NOMO-1 treated with DMSO at 0.1 percent for 48 hours (cell line): ENCODE measurements at regions not wholly inside any gene's neighbourhood (a gene's known extent, or its start where the extent isn't known, plus 50 kb on each side); places are given as distances from the start of the nearest gene placed in this dataset.

Experiments used
- DNase-seq: peaks from one replicate; lab custom pipeline; 2025; ENCODE audit not compliant: unreplicated experiment; lab: John Stamatoyannopoulos, UW

DNA sequence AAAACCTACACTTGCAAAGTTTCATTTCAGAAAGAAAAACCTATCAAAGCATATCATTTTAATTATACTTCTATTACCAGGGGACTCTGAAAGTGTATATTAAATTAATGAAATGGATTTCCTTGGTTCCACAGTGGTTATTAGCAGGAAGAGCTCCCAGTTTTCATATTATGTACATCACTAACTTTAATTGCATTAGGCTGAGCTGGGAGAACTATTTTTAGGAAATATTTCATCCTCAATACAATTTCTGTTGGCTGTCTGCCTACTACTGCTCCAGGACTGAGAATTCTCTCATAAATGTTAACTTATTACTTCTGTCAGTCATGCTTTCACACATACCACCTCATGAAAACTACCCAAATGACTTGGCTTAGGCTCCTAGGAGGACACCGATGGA is 301.4 kb downstream of the CMPK2 start:
- DNase-seq, result no peak

DNA sequence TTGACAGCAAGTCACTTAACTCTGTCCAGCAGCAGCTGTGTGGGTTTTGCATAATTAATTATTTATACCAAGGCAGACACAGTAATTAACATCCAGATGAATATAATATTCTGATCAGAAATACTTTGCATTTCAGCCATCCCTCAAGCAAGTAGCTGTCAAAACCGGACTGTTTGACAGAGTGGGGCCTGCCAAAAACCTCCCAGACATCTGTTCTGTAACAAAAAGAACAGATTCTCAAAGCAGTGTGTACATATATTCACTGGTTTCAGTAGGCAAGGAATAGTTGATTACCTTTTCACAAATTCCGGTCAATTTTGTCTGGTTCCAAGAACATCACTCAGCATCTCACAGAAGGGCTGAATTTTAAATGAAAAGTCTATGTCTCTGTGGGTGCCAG is 291.6 kb downstream of the CMPK2 start:
- no peak for DNase-seq

DNA sequence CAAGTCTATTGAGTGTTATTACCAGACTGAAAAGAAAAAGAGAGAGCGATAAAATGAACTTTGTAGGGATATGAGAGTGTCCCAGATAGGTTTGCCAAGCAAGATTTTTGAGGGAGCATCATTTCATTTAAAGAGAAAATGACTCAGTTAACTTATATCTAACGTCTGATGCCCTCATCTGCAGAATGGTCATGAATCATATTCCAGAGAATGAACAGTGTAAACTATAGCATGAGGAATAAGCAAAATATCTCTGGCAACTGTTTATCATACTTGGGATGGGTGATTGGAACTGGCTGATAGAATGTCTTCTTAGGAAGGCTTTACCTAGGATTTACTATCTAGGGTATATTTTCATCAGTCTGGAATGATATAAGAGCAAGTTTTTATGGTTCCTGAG is 289.4 kb downstream of the CMPK2 start:
- DNase-seq, result no peak

DNA sequence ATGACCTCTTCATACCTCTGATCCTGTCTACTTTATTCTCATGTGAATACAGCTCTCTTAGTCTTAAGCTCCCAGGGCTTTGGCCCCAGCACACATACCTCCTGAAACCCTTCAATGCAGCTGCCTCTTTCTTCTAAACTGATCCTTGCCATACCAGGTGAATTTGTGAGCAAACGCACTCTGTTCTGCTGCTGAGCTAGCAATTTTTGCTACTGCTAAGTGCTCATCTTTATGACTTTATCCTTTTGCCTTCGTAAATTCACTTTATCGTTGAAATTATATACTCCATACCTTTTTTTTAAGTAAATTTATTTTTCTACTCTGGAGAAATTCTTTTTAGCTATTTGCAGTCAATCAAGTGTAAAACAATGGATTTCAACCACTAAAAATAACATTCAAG is 287.7 kb downstream of the CMPK2 start:
- DNase-seq, result no peak

DNA sequence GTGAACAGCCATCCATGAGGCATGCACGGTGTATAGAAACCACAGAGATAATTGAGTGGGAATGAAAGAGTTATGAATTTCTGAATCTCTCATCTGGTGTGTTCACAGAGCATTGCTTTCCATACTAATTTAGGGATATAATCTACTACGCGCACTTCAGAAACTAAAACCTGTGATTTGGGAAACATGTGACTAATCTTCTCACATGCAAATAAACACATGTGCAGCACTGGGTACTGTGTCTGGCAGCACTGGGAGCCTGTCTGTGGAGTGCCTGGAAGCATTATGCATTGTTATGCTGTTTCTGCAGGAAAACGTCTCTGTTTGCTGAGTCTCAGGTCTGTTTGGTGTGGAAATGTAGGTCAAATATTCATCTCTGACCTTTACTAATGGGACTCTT is 287.3 kb downstream of the CMPK2 start:
- no peak for DNase-seq

DNA sequence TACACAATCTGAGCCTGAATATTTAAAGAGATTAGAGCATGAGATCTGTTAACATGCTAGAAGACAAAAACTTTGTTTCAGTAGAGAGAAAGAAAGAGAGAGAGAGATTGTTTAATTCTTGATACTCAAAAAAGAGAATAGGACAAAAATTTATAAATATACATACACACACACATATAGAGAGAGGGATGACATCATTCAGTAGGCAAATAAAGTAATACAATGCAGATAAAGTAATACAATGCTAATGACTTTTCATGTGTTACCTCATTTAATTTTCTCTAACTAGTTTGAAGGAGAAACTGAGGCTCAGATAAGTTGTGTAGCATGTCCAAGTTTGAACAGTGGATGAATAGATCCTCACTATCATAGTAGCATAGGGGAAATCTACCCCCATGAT is 286.4 kb downstream of the CMPK2 start:
- DNase-seq, result no peak

DNA sequence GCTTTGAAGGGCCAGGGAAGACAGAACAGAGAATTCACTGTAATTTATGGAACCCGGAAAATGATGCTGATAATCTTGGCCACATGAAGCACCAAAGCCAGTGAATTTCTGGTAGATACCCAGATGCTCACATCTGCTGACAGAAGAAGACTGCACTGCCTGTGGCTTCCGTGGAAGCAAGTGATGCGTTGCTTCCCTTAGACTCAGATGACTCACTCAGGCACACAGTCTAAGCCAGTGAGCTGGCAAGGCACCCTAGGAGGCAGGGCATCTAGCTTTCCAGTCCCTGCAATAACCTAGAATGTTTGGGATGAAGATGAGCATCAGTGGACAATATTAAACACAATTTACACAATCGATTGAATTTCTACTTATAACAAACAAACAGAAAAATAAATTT is 284.7 kb downstream of the CMPK2 start:
- no peak for DNase-seq

DNA sequence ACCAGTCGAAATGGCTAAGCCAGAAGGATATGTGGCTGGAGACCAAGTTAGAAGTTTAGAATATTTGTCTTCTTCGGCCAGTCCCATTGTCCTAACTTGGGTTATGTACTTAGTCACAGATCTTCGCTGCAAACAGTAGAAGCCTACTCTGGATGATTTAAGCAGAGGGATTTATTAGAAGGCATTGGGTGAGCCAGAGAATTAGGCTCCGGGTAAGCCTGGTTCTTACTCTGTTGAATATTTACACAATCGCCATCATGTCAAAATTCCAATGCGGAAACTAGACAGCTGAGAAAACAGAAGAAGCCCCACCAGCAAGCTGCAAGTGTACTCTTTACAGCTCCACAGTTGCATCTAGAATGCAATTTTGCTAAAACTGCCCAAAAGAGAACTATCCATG is 276.6 kb downstream of the CMPK2 start:
- DNase-seq, result no peak

DNA sequence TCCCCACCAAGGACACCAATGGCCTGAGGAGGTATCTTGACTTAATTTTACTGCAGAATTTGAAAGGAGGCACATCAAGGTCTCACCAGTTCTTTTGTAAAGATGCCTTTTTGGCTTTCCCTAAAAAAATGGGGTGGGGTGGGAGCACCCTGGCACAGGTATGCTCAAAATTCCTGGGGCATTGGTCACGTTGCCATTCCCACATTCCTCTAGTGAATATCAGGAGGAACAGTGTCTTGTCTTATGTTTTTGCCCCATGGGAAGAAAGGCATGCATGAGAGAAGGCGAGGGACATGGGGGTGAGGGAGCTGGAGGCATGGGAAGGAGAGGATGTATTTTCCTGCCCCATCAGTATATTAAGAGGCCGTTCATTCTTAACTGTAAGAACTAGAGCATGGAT is 275.3 kb downstream of the CMPK2 start:
- DNase-seq, result no peak

DNA sequence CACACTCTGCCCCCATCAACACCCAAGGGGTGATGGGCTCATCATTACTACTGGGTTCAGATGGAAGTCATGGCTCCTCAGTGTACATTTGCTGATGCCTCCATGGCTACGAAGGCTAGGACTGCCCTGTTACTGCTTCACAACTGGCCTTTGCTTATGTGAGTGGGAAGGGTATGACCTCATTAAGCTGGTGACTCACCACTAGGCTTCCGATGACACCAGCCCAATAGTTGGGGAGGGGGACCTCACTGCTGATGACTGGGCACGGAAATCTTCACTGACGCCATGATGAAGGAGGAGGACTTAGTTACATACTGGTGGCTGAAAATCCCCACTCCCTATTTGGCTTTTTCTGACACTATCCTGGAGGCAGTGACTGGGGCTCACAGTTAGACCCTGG is 263.2 kb downstream of the CMPK2 start:
- no peak for DNase-seq

DNA sequence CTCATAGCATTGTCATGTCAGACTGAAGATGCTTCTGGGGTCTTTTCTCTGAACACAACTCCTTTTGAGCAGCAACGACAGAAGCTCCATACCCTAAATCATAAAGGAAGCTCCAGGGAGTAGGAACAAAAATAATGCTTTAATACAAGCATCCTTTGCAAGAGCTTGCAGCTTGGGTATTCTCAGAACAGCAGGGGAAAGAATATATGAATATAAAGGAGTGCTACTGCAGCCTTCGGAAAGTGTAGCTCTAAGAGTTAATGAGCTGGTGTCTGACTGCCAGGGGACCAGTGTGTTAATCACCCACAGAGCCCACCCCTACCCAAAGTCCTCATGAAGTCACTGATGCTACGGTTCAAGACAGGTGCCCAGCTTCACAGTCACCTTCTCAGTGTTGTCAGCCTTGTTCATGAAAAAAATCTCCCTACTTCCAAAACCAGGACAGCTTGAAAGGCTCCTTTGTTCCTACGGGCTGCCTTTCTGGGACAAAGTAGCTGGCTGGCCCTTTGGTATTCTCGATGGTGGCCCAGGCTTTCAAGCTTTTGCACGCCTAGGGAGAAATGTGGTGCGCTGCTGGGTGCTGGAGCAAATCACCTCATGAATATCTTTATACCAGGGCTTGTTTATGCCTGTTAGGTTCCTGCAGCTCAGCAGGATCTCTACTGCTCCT is 259.7 kb downstream of the CMPK2 start:
- DNase-seq, result no peak

DNA sequence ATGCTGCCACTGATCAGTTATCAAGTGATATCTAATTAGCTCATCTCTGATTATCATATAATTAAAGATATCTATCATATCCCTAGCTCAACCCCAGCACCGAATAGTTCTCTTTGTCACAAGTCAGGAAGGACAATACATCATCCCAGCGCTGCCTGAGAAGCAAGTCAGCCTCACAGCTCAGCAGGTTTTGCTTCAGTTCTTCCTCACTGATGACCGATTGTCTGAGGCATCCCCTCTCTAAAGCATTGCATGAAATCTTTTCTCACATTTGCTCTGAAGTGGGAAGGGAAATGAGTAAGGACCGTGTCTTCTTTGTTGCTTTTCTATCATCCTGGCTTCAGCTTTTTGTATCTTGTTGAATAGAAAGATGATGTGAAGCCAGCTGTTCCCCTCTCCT is 247.9 kb downstream of the CMPK2 start:
- no peak for DNase-seq

DNA sequence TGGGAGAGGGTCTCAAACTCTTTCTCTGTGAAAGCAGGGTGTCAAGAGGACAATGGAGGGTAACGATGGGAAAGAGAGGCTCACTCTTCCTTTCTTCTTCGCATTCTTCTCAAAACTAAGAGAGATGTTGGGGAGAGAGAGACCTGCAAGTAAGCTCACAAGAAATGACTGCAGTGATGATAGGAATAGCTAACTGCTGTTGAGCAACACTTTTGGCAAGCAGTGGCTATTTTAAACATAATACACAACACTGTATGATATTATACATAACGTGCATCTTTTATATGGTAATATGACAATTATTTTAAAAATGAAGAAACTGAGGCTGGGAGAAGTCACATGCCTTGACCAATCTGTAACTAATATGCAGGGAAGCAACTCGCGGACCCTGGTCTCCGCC is 247.5 kb downstream of the CMPK2 start:
- no peak for DNase-seq

DNA sequence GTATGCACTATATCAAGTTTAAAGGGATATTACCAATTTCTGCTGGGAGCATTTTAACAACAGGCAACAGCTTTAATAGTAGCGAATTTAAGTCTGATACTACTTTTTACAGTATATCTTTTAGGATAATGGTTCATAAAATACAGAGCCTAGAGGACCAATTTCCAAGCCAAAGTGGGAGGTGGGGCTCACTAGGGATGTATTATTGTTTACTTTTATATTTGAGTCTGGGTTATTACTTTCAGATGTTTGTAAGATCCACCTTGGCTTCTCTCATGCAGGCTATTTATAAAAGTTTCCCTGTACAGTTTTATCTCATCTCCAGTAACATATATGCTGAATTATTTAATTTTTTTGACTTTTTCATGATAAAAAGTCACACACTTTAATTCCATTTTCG is 242.0 kb downstream of the CMPK2 start:
- DNase-seq, result no peak

DNA sequence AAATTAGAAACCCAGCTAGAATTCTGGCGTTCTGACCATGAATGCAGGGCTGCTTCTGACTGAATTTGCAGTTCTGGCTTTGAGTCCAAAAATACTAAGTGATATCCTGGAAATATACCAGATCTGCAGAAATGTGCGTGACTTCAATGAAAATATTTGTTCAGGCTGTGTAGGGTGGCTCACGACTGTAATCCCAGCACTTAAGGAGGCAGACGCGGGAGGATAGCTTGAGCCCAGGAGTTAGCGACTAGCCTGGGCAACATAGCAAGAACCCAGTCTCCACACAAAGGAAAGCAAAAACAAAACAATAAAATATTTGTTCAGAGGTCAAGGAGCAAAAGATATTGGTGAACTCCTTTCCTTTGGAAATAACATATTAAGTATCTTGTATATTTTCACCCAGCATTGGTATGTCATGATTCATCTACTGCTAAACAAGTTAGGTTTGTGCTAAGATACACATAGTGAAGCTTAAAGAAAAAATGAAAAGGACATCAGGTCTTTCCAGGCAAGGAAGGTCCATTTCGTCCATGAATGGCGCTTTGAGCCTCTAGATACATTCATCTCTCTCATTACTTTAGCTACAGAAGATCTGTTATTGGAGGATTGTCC is 239.2 kb downstream of the CMPK2 start:
- DNase-seq, result no peak

DNA sequence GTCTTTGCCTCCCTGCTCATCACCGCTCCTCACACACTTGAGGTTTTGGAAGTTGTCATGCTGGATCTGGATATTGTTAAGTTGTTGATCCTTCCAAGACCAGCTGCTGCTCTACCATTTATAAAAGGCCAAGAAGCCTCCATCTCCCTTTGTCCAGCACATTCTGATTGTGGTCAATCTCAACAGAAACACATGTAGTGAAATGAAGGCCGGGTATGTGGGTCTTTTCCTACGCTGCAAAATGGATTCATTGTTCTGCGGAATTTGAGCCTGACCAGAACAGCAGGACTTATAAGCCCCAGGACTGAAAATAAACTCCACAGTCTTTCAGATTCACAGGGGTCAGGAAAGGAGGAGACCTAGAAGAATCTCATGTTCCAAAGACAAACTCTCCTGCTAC is 238.4 kb downstream of the CMPK2 start:
- DNase-seq, result no peak

DNA sequence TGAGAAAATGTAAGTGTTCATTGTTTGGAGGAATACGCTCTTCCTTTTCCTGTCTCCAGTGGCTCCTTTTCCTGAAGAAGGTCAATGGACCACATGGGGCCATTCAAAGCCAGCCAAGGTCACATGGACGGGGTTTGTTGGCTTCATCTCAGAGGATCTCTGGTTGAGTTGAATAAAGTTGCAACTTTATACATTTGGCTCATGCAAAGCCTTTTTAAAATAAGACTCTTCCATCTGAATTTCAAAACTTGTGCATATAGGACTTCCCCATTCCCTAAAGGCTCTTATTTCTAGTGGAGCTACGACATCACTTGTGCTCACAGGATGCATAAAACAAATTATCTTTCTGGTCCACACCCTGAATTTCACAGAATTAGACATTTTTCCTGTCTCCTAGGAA is 235.5 kb downstream of the CMPK2 start:
- DNase-seq, result no peak

DNA sequence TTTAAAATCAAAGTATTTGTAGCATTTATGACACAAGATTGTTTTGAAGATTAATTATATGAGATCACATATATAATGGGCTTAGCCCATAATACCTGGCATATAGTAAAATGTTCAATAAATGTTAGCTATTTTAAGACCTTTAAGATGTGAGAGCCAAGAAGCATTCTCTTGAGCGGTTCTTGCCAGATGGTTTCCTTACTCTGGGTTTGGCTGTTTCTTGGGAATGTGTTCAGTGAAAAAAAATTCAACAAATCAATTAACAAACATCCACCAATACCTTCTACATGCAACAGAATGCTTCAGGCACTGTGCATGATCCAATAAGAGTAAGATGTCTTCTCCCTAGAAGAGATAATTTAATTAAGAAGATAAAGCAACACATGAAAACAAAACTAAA is 230.4 kb downstream of the CMPK2 start:
- DNase-seq, result no peak

DNA sequence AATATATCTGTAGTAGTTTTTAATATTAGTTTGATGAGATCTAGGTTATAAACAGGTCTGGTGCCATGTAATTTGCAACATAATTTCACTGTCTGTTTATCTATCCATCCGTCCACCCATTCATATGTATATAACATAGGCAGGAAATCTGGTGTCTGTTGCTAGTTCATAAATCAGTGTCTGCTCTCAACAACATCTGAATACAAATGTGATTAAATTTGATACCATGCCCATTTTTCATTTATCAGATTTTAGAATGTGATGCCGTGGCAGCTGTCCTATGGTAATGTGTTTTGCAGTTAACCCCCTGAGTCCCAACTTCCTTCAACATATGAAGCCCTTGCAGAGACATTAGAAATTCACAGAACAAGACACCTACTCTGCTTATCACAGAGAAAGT is 228.4 kb downstream of the CMPK2 start:
- no peak for DNase-seq

DNA sequence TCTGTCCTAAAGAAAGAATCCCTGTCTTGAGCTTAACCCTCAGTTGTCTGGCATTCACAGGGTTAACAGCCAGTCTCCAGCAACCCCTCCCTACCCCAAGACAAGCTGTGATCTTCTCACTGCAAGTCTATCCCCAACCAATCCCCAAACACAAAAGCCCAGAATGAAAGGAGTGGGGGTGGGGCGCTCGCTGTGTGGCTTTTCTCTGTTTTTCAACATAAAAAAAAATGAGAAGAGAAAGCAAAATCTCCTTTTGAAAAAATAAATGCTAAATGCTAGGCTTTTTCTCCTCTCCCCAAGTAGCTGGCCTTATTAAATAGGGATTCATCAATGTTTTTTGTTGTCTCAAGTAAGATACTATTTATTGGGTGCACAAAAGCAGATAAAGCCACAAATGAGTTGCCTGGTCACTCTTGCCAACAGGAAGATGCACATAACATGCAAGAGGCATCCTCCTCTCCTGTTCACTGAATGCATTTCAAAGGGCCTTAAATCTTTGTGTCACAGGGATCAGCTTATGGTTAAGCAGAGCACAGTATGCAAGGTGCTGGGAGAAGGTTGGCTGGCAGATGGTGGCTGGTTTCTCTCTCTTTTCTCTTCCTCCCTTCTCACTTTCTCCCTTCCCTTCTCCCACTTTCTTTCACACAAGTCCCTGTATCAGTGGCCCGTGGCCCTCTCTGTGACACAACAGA is 225.6 kb downstream of the CMPK2 start:
- no peak for DNase-seq

DNA sequence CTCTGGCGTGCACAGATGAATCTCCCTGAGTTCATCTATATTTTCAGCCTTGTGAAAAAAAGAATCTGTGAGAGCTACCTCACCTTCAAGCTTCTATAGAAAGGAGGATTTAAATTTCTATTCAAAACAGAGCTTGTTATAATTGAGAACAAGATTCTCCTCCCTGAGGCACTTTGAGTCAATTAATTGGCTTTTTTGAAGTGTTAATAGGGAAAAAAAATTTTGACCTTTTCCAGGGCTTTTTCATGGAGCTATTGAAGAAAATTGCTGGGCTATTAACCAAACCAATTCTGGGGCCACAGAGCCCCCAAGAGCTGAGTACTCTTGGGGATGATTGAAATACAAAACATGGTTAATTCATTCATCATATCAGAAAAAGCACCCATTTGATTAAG is 225.1 kb downstream of the CMPK2 start:
- DNase-seq, result no peak

DNA sequence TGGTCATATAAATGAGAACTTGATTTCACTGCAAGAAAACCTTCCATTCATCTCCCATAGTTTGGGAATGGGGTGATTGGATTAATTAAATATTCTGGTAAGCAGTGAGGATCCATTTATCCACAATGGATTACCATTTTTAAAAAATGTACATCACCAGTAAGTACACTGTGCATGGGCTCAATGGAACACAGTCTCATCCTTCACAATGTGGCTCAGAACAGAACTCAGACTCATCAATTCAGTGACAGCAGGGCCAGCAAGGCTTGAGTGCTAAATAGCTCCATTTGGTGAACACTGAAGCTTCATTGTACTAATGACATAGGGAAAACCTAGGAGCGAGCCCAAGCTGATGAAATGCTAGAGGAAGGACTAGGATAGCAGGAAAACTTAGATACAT is 223.8 kb downstream of the CMPK2 start:
- DNase-seq, result no peak

DNA sequence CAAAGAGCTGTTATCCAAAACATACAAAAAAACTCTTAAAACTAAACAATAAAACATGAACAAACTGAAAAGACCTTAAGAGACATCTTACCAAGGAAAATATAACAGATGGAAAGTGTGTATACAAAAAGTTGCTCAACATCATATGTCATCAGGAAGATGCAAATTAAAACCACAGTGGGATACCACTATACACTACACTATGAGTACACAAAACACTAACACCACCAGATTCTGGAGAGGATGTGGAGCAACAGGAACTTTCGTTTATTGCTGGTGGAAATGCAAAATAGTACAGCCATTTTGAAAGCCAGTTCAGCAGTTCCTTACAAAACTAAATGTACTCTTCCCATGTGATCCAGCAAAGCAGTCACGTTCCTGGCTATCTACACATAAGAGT is 221.4 kb downstream of the CMPK2 start:
- DNase-seq, result no peak
